ENCODE measurements at regions not wholly inside any gene's neighbourhood (a gene's known extent, or its start where the extent isn't known, plus 50 kb on each side); places are given as distances from the start of the nearest gene placed in this dataset.
"Not testable (repeated sequence)": the region's sequence is repeated elsewhere in the genome, so short reads cannot be mapped to it uniquely, and the experiment has no call there.

DNA sequence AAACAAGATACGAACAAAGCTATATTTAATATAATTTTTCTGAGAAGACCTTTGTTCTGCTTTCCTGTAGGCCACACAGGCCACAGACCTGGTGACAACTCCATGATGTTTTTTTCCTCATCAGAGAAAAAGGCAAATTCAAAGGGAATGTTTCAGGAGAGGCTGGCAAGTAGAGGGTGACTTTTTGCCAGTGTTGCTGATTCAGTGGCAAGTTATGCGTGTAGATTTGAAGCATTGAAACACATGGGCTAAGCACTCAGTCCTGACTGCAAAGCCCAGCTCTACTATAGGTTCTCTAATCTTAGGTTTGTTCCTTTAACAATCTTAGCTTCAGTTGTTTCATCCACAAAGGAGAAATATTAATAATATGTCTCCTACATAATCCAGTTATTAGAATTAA, 499.8 kb downstream of the SUCLG1 start:
- no peak for DNase-seq

DNA sequence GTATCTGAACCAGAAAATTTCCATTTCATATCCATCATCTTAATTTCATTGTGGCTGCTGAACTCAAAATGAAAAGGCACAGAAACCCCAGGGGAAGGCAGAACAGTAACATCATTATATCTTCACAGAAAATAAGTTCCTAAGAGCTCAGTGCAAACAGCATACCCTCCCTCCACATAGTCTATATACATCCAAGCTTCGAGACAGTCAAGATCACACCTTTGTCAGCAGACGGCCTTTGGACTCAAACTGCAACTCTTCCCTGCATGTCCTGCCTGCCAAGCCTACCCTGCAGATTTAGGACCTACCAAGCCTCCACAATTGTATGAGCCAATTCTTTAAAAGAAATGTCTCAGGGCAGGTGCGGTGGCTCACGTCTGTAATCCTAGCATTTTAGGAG, 502.1 kb downstream of the SUCLG1 start:
- no peak for DNase-seq

DNA sequence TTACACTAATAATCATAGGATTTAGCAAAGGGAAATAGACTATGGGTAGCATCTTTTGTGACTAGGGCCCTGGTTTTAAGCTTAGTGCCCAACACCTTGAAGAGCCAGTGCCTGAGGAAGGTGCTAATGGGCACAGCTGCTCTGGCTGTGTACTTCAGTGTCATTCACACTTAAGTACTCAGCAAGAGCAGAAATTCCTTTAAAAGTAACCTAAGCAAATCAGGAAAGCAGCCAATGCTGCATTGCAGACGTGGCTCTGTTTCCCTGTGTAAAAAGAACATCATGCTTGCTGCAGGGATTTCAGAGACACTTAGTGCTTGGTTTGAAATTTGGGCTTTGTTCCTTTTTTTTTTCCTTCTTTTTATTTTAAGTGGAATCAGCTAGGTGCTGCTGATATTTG, 505.4 kb downstream of the SUCLG1 start:
- peak in 1 of 2 experiments; percentile 27 for DNase-seq

DNA sequence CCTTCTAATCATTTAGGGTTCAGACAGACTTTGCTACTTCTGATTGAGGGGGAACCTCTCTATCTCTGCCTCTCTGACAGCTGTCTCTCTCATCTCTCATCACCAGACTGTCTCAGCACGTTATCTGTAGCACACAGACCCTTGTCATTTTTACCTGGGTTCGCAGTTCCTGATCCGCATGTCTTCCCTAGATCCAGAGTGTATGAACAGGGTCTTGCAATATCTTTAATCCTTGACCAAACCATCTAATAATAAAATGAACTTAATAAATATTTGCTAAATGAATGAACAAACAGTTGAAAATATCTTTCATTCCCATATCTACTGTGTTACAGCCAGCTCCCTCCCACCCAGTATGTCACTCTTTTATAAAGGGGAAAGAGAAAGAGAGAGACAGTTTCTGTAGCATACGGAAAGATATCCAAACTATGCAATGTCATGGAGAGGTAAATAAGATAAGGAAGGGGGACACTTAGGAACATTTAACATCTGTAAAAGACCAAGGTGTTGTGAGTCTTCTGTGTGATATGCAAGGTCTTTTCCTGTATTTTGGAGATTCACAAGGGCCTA, 507.6 kb downstream of the SUCLG1 start:
- no peak for DNase-seq

DNA sequence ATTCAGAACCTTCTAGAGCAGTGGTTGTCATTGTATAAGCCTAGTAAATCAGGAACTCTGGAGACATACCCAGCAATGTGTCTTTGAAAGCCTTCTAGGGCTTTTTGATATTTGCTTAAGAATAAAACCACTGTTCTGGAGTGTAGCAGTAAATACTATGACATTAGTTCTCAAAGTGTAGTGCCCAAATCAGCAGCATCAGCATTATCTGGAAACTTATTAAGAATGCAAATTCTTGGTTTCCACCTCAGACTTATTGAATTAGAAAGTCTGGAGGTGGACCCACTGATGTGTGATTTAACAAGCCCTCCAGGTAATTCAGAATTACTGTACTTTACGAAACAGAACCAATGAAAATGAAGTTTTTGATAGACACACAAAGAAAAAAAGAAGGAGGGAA, 509.7 kb downstream of the SUCLG1 start:
- no peak for DNase-seq

DNA sequence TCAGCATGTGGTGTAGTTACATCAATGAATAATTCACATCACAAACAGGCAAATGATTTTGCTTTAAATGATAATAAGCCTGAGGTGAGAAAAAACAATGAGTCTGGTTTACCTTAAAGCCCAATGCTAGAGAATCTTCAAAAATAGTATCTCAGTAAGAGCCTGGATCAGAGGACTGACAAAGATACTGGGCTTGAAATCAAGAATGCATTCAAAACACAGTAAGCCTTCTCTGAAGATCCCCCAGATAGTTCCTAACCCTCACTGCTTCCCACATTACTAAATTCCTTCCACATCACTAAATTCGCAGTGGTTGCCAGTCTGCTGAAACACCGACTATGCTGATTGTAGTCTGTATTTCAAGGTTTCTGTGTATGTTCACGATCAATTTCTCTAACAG, 514.9 kb downstream of the SUCLG1 start:
- no peak for DNase-seq

DNA sequence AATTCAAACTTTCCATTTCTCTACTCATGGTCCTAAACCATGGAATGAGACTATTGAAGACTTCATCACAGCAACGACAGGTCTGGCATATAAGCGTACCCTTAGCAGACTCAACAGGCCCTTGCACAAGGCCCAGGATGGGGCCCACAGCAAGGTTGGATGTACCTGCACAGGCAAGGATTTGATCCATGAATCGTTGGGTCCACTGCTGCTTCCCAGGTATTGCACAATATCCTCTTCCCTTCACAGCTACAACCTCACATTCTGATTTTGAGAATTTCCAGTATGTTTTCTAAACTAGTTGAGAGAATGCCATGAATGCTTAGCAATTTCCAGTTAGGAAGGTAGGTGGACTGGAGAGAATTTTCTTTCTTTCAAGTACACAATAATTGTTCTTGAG, 515.8 kb downstream of the SUCLG1 start:
- no peak for DNase-seq

DNA sequence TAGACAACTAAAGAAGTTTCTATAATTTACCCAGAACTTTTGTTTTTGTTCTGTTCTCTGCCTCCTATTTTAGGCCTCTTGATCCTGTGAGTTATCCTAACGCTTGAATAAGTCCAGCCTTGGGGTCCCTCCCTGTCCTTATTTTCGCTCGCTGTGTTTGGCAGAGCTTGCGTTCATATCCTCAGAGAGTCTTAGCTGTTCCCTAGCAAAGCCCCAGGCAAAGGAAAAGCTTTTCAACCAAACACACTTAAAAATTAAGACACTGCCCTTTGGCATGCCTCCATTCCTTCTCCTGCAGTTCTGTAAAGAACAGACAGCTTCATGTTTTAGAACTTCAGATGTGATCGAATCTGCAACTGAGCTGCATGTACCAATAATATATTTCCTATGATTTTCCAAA, 517.2 kb downstream of the SUCLG1 start:
- no peak for DNase-seq

DNA sequence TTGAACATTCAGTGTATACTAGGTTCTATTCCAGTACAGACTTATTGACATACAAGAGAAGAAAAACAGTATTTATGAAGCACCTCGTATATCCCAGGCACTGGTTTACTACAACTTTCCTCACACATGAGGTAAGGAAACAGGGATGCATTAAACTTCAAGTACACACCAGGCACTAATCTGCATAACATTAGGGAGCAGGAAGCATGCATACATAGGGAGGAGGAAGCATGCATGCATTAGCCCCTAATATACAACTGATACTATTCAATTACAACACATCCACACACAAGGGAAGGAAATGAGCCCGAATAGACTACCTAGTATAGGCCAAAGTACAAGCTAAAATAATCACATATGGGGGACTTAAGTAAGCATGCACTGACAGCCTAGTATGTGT, 525.3 kb downstream of the SUCLG1 start:
- DNase-seq: no peak

DNA sequence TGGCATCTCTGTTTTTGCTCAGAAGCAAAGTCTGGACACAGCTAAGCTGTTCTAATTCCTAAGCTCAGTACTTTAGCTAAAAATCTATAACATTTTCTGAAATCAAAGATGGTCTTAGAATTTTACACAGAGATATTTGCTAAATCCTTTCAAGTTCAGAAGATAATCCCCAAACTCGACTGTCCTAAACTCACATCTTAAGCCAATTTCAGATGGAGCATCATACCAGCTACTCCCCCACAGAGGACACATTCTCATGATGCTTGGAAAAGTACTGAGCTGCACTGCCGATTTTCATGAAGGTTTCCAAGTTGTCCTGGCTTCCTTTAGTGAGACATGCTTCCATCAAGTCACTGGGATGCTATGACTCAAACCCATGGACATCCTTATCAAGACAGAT, 535.5 kb downstream of the SUCLG1 start:
- DNase-seq: no peak

DNA sequence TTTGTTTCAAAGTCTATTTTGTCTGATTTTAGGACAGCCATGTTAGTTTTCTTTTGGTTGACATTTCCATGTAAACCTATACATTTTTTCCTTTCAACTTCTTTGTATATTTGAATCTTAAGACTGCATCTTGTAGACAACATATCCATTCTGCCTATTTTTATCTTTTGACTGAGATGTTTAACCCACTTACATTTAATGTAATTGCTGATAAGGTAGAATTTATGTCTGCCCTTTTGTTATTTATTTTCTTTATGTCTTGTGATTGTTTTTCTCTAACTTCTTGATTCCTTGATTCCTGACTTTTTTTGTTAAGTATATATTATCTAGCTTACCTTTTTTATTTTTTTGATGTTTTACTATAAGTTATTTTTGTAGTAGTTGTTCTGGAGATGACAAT, 542.5 kb downstream of the SUCLG1 start:
- DNase-seq: no peak

DNA sequence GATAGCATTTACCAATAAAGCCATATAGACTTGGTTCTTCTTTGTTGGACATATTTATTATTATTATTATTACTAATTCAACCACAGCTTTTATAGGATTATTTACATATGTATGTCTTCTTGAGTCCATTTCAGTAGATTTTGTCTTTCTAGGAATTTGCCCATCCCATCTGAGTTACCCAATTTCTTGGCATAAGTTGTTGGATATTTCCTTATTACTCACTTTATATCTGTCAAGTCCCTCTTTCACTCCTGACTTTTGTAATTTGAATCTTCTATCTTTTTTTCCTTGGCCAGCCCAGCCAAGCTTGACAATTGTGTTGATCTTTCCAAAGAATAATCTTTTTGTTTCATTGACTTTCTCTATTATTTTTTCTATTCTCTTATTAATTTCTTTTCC, 543.7 kb downstream of the SUCLG1 start:
- DNase-seq: no peak

DNA sequence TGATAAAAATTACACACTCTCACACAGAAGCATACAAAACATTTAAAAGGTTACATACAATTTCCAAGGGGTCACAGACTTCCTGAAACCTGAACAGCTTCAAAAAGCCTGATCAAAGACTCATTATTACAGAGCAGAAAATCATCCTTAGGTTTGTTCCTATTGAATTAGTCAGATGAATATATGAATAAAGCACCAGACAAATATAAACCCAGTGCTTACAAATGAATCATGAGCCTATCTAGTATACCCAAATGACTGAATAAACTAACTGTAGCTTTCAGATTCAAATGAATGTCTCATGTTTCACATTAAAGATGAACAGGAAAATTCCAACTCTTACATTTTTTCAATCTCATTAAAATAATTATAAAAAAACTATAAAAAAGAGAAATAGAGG, 550.3 kb downstream of the SUCLG1 start:
- DNase-seq: no peak

DNA sequence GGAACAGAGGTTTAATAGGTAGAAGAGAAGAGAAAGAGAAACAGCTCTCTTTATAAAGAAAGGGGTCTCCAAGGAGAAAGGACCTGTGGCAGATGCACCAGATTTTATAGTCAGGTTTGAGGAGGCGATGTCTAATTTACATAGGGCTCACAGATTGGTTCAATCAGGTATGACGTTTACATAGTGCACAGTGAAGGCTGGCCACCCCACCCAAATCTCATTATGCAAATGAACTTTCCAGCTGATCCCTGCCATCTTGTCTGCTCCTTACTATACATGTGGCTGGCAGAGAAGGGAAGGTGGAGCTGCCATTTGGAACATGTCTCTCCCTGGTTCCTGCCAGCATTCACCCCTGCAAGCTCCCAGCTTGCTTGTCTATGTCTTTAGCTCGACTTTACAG, 557.8 kb downstream of the SUCLG1 start:
- DNase-seq: peak in 1 of 2 experiments; percentile 43

DNA sequence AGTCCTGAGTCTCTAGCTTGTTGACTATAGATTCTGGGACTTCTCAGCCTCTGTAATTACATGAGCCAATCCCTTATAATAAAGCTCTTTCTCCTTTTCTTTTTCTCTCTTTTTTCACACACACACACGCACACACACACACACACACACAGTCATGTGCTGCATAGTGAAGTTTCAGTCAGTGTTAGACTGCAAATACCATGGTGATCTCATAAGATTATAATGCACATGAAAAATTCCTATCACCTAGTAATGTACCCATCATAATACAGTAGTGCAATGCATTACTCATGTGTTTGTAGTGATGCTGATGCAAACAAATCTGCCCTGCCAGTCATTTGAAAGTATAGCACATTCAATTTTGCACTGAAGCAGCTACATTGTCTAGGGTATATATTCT, 558.2 kb downstream of the SUCLG1 start:
- no peak for DNase-seq

DNA sequence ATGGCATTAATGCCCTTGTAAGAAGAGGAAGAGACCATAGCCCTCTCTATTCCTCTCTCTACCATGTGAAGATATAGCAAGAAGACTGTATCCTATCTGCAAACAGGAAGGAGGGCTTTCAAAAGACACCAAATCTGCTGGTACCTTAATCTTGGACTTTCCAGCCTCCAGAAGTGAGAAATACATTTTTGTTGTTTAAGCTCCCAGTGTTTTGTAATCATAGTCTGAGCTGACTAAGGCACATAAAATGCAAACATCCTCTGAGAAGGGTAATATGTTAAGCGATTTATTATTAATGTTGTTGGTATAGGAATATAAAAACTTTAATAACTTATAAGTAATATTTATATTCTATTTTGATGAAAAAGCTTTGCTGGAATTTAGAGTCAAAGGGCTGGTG, 559.8 kb downstream of the SUCLG1 start:
- no peak for DNase-seq

DNA sequence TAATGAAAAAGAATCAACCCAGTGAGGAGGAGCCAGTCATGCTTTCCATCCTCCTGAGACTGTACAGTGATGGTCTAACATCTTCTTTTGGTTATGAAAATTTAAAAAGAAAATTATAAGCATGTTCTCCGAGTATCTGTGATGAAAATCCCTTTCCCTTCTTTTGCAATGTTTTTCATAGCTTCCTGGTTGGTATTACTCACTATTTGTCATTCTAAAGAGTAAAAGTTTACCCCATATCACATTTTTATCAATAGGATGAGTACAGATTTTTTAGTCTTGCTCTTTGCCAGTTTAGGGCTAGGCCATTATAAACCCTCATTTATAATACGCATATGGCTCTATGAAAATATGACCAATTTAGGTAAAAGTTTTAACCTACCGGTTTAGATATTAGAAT, 564.1 kb downstream of the SUCLG1 start:
- no peak for DNase-seq

DNA sequence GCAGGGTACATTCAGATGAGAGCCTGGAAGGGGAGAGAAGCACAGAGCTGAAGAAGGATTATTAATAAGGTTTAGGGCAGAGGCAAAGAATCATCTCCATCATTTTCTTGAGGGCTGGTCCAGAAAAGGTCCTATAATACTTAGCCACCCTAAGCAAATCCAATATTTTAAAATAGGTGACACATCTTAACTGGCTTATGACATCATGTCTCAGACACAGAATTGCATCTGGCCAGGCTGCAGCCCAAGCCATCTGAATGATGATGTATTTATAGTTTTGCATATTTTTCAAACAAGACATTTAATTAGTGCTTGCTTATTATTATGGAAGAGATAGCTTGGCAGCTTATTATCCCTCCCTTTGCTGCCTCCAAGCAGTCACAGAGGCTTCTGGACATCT, 571.3 kb downstream of the SUCLG1 start:
- no peak for DNase-seq

DNA sequence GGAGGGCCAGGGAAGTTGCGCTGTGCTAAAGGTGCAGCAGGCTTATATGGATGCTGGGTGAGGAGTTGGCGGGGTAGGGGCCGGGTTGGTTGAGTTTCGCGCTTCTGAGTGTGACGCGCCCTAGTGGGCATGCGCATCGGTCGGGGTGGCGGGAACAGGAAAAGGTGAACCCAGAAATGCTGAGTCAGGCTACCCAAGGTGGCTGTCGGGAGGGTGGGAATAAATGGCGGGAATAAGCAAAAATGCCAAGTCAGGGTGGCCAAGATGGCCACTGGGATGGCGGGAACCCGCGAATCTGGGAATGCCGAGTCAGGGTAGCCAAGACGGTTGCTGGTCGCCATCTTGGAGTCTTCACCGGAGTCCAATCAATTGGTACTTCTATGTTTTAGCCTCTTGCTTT, 580.0 kb downstream of the SUCLG1 start:
- DNase-seq: no peak

DNA sequence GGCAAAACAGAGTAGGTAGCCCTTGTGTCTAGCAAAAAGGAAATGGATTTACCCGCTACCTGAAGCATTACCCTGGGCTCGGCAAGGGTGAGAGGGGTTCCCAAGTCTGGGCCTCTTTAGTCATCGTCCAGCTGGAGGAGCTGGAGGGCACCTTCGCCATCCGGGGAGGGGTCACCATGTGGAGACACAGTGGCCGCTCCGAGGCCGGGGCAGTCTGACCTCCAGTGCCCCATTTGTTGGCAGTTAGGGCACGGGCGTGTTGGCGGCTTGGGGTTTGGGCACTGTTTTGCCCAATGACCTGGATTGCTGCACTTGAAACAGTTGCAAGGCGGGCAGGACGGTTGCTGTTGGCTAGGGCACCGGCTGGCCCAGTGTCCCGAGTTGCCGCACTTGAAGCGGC, 581.8 kb downstream of the SUCLG1 start:
- not testable (repeated sequence) for DNase-seq

DNA sequence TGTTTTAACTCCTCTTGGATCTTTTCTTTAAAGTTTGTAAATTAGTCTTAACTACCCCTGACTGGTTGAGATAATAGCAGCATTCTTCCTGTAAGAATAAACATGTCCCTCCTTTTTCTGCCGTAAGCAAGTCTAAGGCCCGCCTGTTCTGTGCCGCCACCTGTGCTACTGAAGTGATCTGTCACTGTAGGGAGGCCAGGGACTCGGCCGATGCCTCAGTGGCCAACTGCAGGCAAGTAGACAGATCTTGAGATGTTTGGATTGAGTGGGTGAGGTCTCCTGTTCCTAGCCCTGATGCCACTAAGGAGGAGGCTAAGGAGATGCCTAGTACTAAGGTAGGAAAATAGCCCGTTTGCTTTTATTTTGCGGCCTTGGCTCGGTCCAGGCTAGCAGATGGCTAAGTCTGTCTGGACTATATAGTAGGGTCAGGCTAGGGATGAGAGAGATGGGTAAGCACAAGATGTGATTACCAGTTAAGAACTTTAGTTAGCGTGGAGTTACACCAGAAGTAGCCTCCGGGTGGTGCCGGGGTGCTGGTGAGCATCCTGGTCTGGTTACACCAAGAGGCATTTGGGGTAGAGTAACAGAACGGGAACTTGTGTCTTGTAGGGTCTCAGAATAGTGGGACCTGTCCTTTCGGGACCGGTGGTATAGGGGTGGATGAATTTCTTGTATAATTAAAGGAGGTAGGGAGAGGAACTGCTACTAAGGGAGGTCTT, 584.2 kb downstream of the SUCLG1 start:
- no peak for DNase-seq

DNA sequence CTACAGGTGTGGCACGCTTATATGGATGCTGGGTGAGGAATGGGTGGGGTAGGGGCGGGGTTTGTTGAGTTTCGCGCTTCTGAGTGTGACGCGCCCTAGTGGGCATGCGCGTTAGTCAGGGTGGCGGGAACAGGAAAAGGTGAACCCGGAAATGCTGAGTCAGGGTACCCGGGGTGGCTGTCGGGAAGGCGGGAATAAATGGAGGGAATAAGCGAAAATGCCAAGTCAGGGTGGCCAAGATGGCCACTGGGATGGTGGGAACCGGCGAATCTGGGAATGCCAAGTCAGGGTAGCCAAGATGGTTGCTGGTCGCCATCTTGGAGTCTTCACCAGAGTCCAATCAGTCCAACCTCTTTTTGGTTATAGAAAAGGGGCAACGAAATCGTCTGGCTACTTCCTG, 585.0 kb downstream of the SUCLG1 start:
- DNase-seq: no peak

DNA sequence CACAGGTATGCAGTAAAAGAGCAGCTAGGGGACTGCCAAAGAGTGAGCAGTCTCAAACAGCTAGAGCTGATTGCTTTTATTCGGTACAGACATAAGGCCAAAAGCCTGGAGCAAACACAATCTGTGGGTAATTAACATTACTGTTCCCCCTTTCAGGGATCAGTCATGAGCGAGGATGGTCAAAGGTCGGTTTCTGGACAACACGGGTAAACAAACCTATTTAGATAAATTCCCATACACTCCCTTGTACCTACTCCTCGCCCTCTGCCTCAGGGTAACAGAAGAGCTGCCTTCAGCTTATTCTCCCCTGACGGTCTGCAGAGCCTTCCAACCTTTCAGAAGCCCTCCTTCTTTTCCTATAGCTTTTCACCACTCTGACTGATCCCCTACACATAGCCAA, 586.0 kb downstream of the SUCLG1 start:
- no peak for DNase-seq

DNA sequence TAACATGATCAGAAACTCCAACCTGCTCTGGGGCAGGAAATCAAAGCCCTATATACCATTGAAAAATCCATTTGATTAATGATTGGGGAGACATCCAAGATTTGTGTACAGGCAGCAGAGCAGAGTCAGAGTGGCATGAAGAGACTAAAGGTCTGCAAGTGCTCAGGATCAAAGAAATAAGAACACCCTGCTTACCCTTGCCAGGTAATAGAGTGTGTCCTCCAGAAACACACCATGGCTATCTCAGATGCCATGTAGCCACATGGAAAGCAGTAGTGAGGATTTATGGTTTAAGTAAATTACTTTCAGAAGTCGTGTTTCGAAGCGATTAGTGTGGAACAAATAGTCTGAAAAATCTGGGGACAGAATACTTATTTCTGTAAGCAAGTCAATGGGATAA, 592.9 kb downstream of the SUCLG1 start:
- DNase-seq: no peak

DNA sequence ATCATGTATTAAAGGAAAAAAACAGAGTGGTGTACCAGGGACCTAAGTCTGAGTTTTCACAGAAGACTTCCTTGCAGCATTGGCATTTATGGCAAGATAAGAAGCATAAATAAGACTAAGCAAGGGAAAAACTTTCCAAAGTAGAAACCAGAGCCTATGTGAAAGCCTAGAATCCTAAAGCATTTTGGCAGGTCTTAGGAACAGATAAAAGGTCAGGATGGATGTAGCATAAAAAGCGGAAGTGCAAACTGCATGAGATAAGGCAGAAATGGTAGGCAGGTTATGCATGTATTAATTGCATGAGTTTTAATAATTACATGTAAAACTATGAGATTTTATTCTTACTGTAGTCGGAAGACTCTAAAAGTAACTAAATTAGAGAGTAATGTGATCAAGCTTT, 596.5 kb downstream of the SUCLG1 start:
- no peak for DNase-seq

Measured in NCI-H524 (cell line).